H9 (cell line): ENCODE measurements at regions not wholly inside any gene's neighbourhood (a gene's known extent, or its start where the extent isn't known, plus 50 kb on each side); places are given as distances from the start of the nearest gene placed in this dataset.

ENCODE experiments used
- DNase-seq: peaks from one replicate; pipeline ENCODE4 v3.0.0-alpha.2; 2017
- H2AFZ ChIP-seq: one replicate; pipeline ENCODE4 v1.6.1; 2013; ENCODE audit warnings: mild to moderate bottlenecking, low read length, control low read depth, moderate library complexity
- H2AK5ac ChIP-seq: 2 replicates; pipeline ENCODE4 v1.6.1; 2013; ENCODE audit warnings: low read length, control low read depth, mixed read lengths; ENCODE audit not compliant: insufficient read length
- H2BK120ac ChIP-seq: one replicate; pipeline ENCODE4 v1.6.1; 2013; ENCODE audit warnings: low read depth, mild to moderate bottlenecking, low read length, control low read depth, inconsistent platforms; ENCODE audit not compliant: poor library complexity, severe bottlenecking
- H2BK12ac ChIP-seq: 2 replicates; pipeline ENCODE4 v1.6.1; 2013; ENCODE audit warnings: low read length, control low read depth, mixed read lengths, low read depth; ENCODE audit not compliant: insufficient read length
- H2BK15ac ChIP-seq: 2 replicates; pipeline ENCODE4 v1.6.1; 2013; ENCODE audit warnings: low read depth, low read length, control low read depth
- H2BK20ac ChIP-seq: one replicate; pipeline ENCODE4 v1.6.1; 2013; ENCODE audit warnings: low read depth, mild to moderate bottlenecking, low read length, control low read depth, inconsistent platforms; ENCODE audit not compliant: poor library complexity, severe bottlenecking
- H2BK5ac ChIP-seq: 2 replicates; pipeline ENCODE4 v1.6.1; 2013; ENCODE audit warnings: low read length, control low read depth, mixed read lengths; ENCODE audit not compliant: insufficient read length
- H3K14ac ChIP-seq: 2 replicates; pipeline ENCODE4 v1.6.1; 2013; ENCODE audit warnings: low read length, control low read depth; ENCODE audit not compliant: insufficient read depth
- H3K18ac ChIP-seq: 2 replicates; pipeline ENCODE4 v1.6.1; 2013; ENCODE audit warnings: low read depth, mild to moderate bottlenecking, mixed read lengths, low read length, control low read depth; ENCODE audit not compliant: insufficient read length
- H3K23ac ChIP-seq: 2 replicates; pipeline ENCODE4 v1.6.1; 2013; ENCODE audit warnings: low read length, control low read depth, mixed read lengths, low read depth; ENCODE audit not compliant: insufficient read length
- H3K23me2 ChIP-seq: 2 replicates; pipeline ENCODE4 v1.6.1; 2013; ENCODE audit warnings: low read depth, mild to moderate bottlenecking, mixed read lengths, low read length, control low read depth; ENCODE audit not compliant: insufficient read length, poor library complexity, severe bottlenecking
- H3K27ac ChIP-seq: 2 replicates; pipeline ENCODE4 v1.5.1; 2013; ENCODE audit warnings: low read length, control low read depth, mixed read lengths, low read depth; ENCODE audit not compliant: insufficient read length
- H3K27me3 ChIP-seq: 2 replicates; pipeline ENCODE4 v1.6.1; 2013; ENCODE audit warnings: low read length, control low read depth, inconsistent platforms; ENCODE audit not compliant: insufficient read depth
- H3K4ac ChIP-seq: 2 replicates; pipeline ENCODE4 v1.6.1; 2013; ENCODE audit warnings: low read depth, mild to moderate bottlenecking, control low read depth, inconsistent platforms, low read length, moderate library complexity
- H3K4me1 ChIP-seq: 2 replicates; pipeline ENCODE4 v1.6.1; 2013; ENCODE audit warnings: low read length, control low read depth, inconsistent platforms; ENCODE audit not compliant: insufficient read depth
- H3K4me2 ChIP-seq: 2 replicates; pipeline ENCODE4 v1.6.1; 2013; ENCODE audit warnings: low read length, control low read depth, mixed read lengths; ENCODE audit not compliant: insufficient read length, insufficient read depth
- H3K56ac ChIP-seq: 2 replicates; pipeline ENCODE4 v1.6.1; 2013; ENCODE audit warnings: low read depth, mild to moderate bottlenecking, mixed read lengths, low read length, control low read depth; ENCODE audit not compliant: insufficient read length
- H3K79me1 ChIP-seq: 2 replicates; pipeline ENCODE4 v1.6.1; 2013; ENCODE audit warnings: low read depth, mild to moderate bottlenecking, moderate library complexity, low read length, control low read depth, inconsistent platforms; ENCODE audit not compliant: insufficient read depth, poor library complexity, severe bottlenecking
- H3K79me2 ChIP-seq: 2 replicates; pipeline ENCODE4 v1.6.1; 2013; ENCODE audit warnings: low read length, control low read depth, inconsistent platforms; ENCODE audit not compliant: insufficient read depth
- H3K9ac ChIP-seq: 2 replicates; pipeline ENCODE4 v1.6.1; 2013; ENCODE audit warnings: low read length, control low read depth, mixed read lengths; ENCODE audit not compliant: insufficient read length; ENCODE audit errors: extremely low read depth
- H3K9me3 ChIP-seq: one replicate; pipeline ENCODE4 v1.6.1; 2013; ENCODE audit warnings: low read depth, low read length, inconsistent platforms; ENCODE audit not compliant: control insufficient read depth
- H3T11ph ChIP-seq: one replicate; pipeline ENCODE4 v1.6.1; 2013; ENCODE audit warnings: mild to moderate bottlenecking, low read length, control low read depth, inconsistent platforms
- H4K20me1 ChIP-seq: one replicate; pipeline ENCODE4 v1.6.1; 2013; ENCODE audit not compliant: control insufficient read depth, insufficient read length, insufficient read depth
- H4K5ac ChIP-seq: 2 replicates; pipeline ENCODE4 v1.6.1; 2013; ENCODE audit warnings: low read depth, mild to moderate bottlenecking, mixed read lengths, low read length, control low read depth; ENCODE audit not compliant: insufficient read length
- H4K8ac ChIP-seq: replicated peaks from 2 replicates; pipeline ENCODE4 v1.6.1; 2013; ENCODE audit warnings: low read length, control low read depth, mixed read lengths, low read depth; ENCODE audit not compliant: insufficient read length
- H4K91ac ChIP-seq: 2 replicates; pipeline ENCODE4 v1.6.1; 2013; ENCODE audit warnings: low read depth, mild to moderate bottlenecking, moderate library complexity, mixed read lengths, low read length, control low read depth; ENCODE audit not compliant: insufficient read length
- H3K27ac Mint-ChIP-seq, 3 experiments: 2 replicates in 2 of 3; 3 replicates in 1 of 3; pipeline ENCODE4 v1.8.0; 2020 to 2021; ENCODE audit warnings: mixed read lengths in 3 of 3, mild to moderate bottlenecking in 1 of 3, moderate library complexity in 1 of 3
- H3K27me3 Mint-ChIP-seq: 2 replicates; pipeline ENCODE4 v1.8.0; 2021; ENCODE audit warnings: low read depth, mild to moderate bottlenecking, moderate library complexity, mixed read lengths
- H3K36me3 Mint-ChIP-seq, 3 experiments: 2 replicates in 2 of 3; 3 replicates in 1 of 3; pipeline ENCODE4 v1.8.0; 2020 to 2021; ENCODE audit warnings: low read depth in 3 of 3, mixed read lengths in 3 of 3; ENCODE audit not compliant: insufficient read depth in 1 of 3
- H3K4me1 Mint-ChIP-seq, 2 experiments: 2 replicates each; pipeline ENCODE4 v1.8.0; 2020; ENCODE audit warnings: mixed read lengths in 2 of 2
- H3K4me3 Mint-ChIP-seq, 2 experiments: 2 replicates in 1 of 2; 3 replicates in 1 of 2; pipeline ENCODE4 v1.8.0; 2020 to 2021; ENCODE audit warnings: mild to moderate bottlenecking in 2 of 2, mixed read lengths in 2 of 2, moderate library complexity in 1 of 2
- H3K9me3 Mint-ChIP-seq, 2 experiments: 2 replicates in 1 of 2; 3 replicates in 1 of 2; pipeline ENCODE4 v1.8.0; 2020; ENCODE audit warnings: mild to moderate bottlenecking in 2 of 2, mixed read lengths in 2 of 2, moderate library complexity in 1 of 2
- CTCF ChIP-seq: fragments of 200-600 bp; sonication (generic); conservative IDR thresholded peaks from 3 replicates; pipeline ENCODE4 v1.8.0; 2021; ENCODE audit warnings: antibody characterized with exemption, mild to moderate bottlenecking
- WGBS: extraction: QIAGEN DNeasy Blood & Tissue Kit; methylation state at CpG from one replicate; pipeline ENCODE4 v1.1.7; 2013; ENCODE audit warnings: missing lambda C conversion rate, low lambda C conversion rate, mixed read lengths; ENCODE audit not compliant: insufficient read length; ENCODE audit errors: extremely low coverage; 5-methylcytosine and 5-hydroxymethylcytosine counted together

- Histone ChIP-seq H4K91ac (no peak overlapping the region), H2BK120ac (no peak overlapping the region), H3K79me1 (no peaks in the 10 kb centered on the region), H3K23ac (no peak overlapping the region), H3K27me3 (no peaks in the 10 kb centered on the region), H3T11ph (no peak overlapping the region), H2BK15ac (no peak overlapping the region), H4K20me1 (no peaks in the 10 kb centered on the region), H2BK12ac (no peak overlapping the region), H2BK5ac (no peak overlapping the region), H4K5ac (no peak overlapping the region), H3K4me2 (no peak overlapping the region), H3K4ac (no peak overlapping the region), H3K9ac (no peak overlapping the region), H3K27ac (no peak overlapping the region), H2AFZ (no peak overlapping the region), H2AK5ac (no peak overlapping the region), H3K14ac (no peak overlapping the region), H2BK20ac (no peak overlapping the region), H3K79me2 (no peaks in the 10 kb centered on the region; the same call in 1 of the 2 replicates), H3K23me2 (no peaks in the 10 kb centered on the region), H4K8ac (no peak overlapping the region), H3K56ac (no peak overlapping the region), H3K9me3 (no peaks in the 10 kb centered on the region), H3K4me1 (no peaks in the 10 kb centered on the region), H3K18ac (no peak overlapping the region)
- no peak for TF ChIP-seq CTCF
- Mint-ChIP-seq H3K27me3 (no peaks in the 10 kb centered on the region), H3K27ac (no peak overlapping the region), H3K4me3 (no peak overlapping the region), H3K9me3 (0 out of 5 replicates have a peak, but pooled peaks cover 0 to 2% of the 10 kb centered on the region in 2 experiments), H3K4me1 (peaks cover 0 to 4% of the 10 kb centered on the region in 2 experiments; a peak in 1 of 4 replicates), H3K36me3 (no peaks in the 10 kb centered on the region)
- no peak for DNase-seq
- no CpG with 5 or more reads among the region's 1 CpG for WGBS
Observed at GRCh38 chr7:17588730-17589129, 290.3 kb downstream of the AHR start.
